ENCODE measurements at regions not wholly inside any gene's neighbourhood (a gene's known extent, or its start where the extent isn't known, plus 50 kb on each side); places are given as distances from the start of the nearest gene placed in this dataset.

DNA sequence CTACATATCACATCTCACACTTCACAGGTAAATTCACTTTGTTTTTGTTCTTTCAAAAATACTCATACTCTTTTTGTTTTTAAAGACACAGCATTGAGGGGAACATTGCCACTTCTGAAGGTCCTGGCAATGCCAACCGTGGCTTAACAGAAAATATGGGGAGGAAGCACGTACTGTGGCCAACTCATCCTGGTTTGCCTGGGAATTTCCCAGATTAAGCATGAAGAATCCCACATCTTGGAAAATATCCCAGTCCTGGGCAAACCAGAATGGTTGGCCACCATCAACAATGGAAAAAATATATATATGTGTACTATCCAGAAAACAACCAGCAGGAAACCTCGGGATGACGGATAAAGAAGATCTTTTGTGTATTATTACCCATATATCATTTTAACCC, 1032.2 kb upstream of the SLC10A2 start:
- TF ChIP-seq, protein P1, sequence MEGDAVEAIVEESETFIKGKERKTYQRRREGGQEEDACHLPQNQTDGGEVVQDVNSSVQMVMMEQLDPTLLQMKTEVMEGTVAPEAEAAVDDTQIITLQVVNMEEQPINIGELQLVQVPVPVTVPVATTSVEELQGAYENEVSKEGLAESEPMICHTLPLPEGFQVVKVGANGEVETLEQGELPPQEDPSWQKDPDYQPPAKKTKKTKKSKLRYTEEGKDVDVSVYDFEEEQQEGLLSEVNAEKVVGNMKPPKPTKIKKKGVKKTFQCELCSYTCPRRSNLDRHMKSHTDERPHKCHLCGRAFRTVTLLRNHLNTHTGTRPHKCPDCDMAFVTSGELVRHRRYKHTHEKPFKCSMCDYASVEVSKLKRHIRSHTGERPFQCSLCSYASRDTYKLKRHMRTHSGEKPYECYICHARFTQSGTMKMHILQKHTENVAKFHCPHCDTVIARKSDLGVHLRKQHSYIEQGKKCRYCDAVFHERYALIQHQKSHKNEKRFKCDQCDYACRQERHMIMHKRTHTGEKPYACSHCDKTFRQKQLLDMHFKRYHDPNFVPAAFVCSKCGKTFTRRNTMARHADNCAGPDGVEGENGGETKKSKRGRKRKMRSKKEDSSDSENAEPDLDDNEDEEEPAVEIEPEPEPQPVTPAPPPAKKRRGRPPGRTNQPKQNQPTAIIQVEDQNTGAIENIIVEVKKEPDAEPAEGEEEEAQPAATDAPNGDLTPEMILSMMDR (IDR thresholded peaks at IDR 0.05; ENCODE audit: poor library complexity), result no peak
- no peak for TF ChIP-seq EZH2phosphoT487 (IDR thresholded peaks at IDR 0.05; ENCODE audit: low read depth, severe bottlenecking, unreplicated experiment)
- no peak for TF ChIP-seq EZH2 (IDR thresholded peaks at IDR 0.05; ENCODE audit: borderline replicate concordance)
- Histone ChIP-seq H3K27ac (no peak overlapping the region), H3K79me2 (no peaks in the 10 kb centered on the region), H2AFZ (no peak overlapping the region), H3K9me2 (replicated peaks; ENCODE audit: insufficient read depth) (no peaks in the 10 kb centered on the region), H3K4me1 (ENCODE audit: insufficient read depth) (no peaks in the 10 kb centered on the region), H3K36me3 (replicated peaks; ENCODE audit: insufficient read depth, low read depth) (no peaks in the 10 kb centered on the region), H3K27me3 (no peaks in the 10 kb centered on the region), H4K20me1 (ENCODE audit: insufficient read depth, poor library complexity, severe bottlenecking) (no peaks in the 10 kb centered on the region), H3K4me2 (no peak overlapping the region), H3K4me3 (no peak overlapping the region), H3K9me3 (ENCODE audit: low read depth) (no peaks in the 10 kb centered on the region)
- WGBS (ENCODE audit: low lambda C conversion rate, missing lambda C conversion rate), result 97% methylated on average over 4 of the region's 4 CpGs
- no peak for DNase-seq (ENCODE audit: low spot score)

DNA sequence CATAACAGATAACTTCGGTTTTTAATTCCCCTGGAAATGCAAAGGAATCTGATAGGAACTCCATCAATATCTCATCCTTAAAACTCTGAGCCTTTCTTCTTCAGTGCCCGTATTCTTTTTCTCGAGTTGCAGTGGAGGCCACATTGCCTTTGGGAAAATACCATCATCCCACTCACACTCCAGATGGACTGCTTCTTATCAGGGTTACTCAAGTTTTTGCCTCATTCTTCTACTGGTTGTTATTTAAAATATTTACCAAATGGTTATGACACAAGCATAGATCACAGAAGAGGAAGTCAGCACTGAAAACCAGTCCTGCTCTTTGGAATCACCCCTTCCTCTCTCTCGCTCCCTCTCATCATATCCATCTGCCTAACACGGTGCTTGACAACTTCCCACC, 1020.5 kb upstream of the SLC10A2 start:
- Histone ChIP-seq H3K9me3 (ENCODE audit: low read depth) (no peaks in the 10 kb centered on the region), H3K27me3 (no peaks in the 10 kb centered on the region), H3K27ac (no peak overlapping the region), H3K9me2 (replicated peaks; ENCODE audit: insufficient read depth) (no peaks in the 10 kb centered on the region), H2AFZ (no peak overlapping the region), H3K4me3 (no peak overlapping the region), H3K4me1 (ENCODE audit: insufficient read depth) (no peaks in the 10 kb centered on the region), H3K36me3 (replicated peaks; ENCODE audit: insufficient read depth, low read depth) (no peaks in the 10 kb centered on the region), H4K20me1 (ENCODE audit: insufficient read depth, poor library complexity, severe bottlenecking) (no peaks in the 10 kb centered on the region), H3K79me2 (no peaks in the 10 kb centered on the region), H3K4me2 (no peak overlapping the region)
- no peak for TF ChIP-seq EZH2phosphoT487 (IDR thresholded peaks at IDR 0.05; ENCODE audit: low read depth, severe bottlenecking, unreplicated experiment)
- no peak for TF ChIP-seq EZH2 (IDR thresholded peaks at IDR 0.05; ENCODE audit: borderline replicate concordance)
- no peak for DNase-seq (ENCODE audit: low spot score)
- 85% methylated on average over 5 of the region's 5 CpGs for WGBS (ENCODE audit: low lambda C conversion rate, missing lambda C conversion rate)

DNA sequence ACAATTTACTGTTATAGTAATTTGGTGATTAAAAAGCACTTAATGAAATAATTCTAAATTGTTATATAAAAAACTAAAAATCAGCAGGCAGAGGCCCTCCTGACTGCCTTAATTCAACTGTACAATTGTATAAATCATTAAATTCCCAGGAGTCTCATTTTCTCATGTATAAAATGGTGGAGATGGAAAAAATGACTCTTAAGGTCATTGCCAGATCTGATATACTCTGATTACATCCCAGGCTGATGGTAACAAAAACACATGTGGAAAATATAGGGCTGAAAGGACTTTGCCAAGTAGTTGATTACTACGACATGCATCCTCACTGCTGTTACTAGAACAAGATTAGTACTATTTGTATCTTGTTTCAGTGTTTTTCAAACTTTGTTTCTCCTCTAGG, 1020.0 kb upstream of the SLC10A2 start:
- no peaks in the 10 kb centered on the region for H3K36me3 ChIP-seq (replicated peaks; ENCODE audit: insufficient read depth, low read depth)
- no peak for TF ChIP-seq EZH2 (IDR thresholded peaks at IDR 0.05; ENCODE audit: borderline replicate concordance)
- no peak for TF ChIP-seq EZH2phosphoT487 (IDR thresholded peaks at IDR 0.05; ENCODE audit: low read depth, severe bottlenecking, unreplicated experiment)
- TF ChIP-seq, protein P1 (IDR thresholded peaks at IDR 0.05; ENCODE audit: poor library complexity), result no peak
- H3K27me3 ChIP-seq, result no peaks in the 10 kb centered on the region
- no peak overlapping the region for H3K4me3 ChIP-seq
- 67% methylated on average over 1 of the region's 1 CpG for WGBS (ENCODE audit: low lambda C conversion rate, missing lambda C conversion rate)
- no peak for DNase-seq (ENCODE audit: low spot score)
- no peak overlapping the region for H3K4me2 ChIP-seq
- H3K9me3 ChIP-seq (ENCODE audit: low read depth), result no peaks in the 10 kb centered on the region
- H3K79me2 ChIP-seq, result no peaks in the 10 kb centered on the region
- H3K9me2 ChIP-seq (replicated peaks; ENCODE audit: insufficient read depth), result no peaks in the 10 kb centered on the region
- H3K27ac ChIP-seq, result no peak overlapping the region
- H4K20me1 ChIP-seq (ENCODE audit: insufficient read depth, poor library complexity, severe bottlenecking), result no peaks in the 10 kb centered on the region
- no peaks in the 10 kb centered on the region for H3K4me1 ChIP-seq (ENCODE audit: insufficient read depth)
- no peak overlapping the region for H2AFZ ChIP-seq

DNA sequence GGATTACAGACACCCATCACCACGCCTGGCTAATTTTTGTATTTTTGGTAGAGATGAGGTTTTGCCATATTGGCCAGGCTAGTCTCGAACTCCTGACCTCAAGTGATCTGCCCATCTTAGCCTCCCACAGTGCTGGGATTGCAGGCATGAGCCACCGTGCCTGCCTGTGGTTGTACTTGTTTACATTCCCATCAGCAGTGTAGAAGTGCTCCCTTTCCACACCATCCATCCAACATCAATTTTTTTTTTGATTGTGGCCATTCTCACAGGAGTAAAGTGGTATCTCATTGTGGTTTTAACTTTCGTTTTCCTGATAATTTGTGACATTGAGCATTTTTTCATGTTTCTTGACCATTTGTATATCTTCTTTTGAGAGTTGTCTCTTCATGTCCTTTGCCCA, 1019.4 kb upstream of the SLC10A2 start:
- Histone ChIP-seq H3K79me2 (no peaks in the 10 kb centered on the region), H3K9me2 (replicated peaks; ENCODE audit: insufficient read depth) (no peaks in the 10 kb centered on the region), H3K4me2 (no peak overlapping the region), H3K4me1 (ENCODE audit: insufficient read depth) (no peaks in the 10 kb centered on the region), H3K27me3 (no peaks in the 10 kb centered on the region), H3K36me3 (replicated peaks; ENCODE audit: insufficient read depth, low read depth) (no peaks in the 10 kb centered on the region), H2AFZ (no peak overlapping the region), H4K20me1 (ENCODE audit: insufficient read depth, poor library complexity, severe bottlenecking) (no peaks in the 10 kb centered on the region), H3K27ac (no peak overlapping the region), H3K4me3 (no peak overlapping the region), H3K9me3 (ENCODE audit: low read depth) (no peaks in the 10 kb centered on the region)
- 78% methylated on average over 4 of the region's 4 CpGs for WGBS (ENCODE audit: low lambda C conversion rate, missing lambda C conversion rate)
- DNase-seq (ENCODE audit: low spot score), result no peak
- TF ChIP-seq EZH2phosphoT487 (IDR thresholded peaks at IDR 0.05; ENCODE audit: low read depth, severe bottlenecking, unreplicated experiment), result no peak
- TF ChIP-seq EZH2 (IDR thresholded peaks at IDR 0.05; ENCODE audit: borderline replicate concordance), result no peak

Measured in hepatocyte (in vitro differentiated cells).